GM06990 (cell line): ENCODE measurements at regions not wholly inside any gene's neighbourhood (a gene's known extent, or its start where the extent isn't known, plus 50 kb on each side); places are given as distances from the start of the nearest gene placed in this dataset.

Experiments
- DNase-seq: peaks from one replicate; pipeline ENCODE4 v3.0.0-alpha.2; 2011; ENCODE audit not compliant: insufficient read length; ENCODE audit errors: extremely low read depth
- H3K27me3 ChIP-seq: replicated peaks from 2 replicates; pipeline ENCODE4 v1.6.0; 2011; ENCODE audit warnings: low read length; ENCODE audit not compliant: control insufficient read depth, insufficient read depth
- H3K36me3 ChIP-seq: 2 replicates; pipeline ENCODE4 v1.5.1; 2011; ENCODE audit warnings: low read length; ENCODE audit not compliant: control insufficient read depth, insufficient read depth
- H3K4me3 ChIP-seq: replicated peaks from 2 replicates; pipeline ENCODE4 v1.5.1; 2011; ENCODE audit warnings: low read depth, mild to moderate bottlenecking, control low read depth, low read length
- CTCF ChIP-seq: IDR thresholded peaks from 2 replicates; pipeline ENCODE4 v1.5.1; 2011; ENCODE audit warnings: low read length, control low read depth, mild to moderate bottlenecking, inconsistent platforms; ENCODE audit not compliant: insufficient read depth, poor library complexity, severe bottlenecking

- H3K27me3 ChIP-seq: no peaks in the 10 kb centered on the region
- no peak for DNase-seq
- no peak for TF ChIP-seq CTCF
- no peaks in the 10 kb centered on the region for H3K36me3 ChIP-seq
- no peak overlapping the region for H3K4me3 ChIP-seq
Observed at GRCh38 chr6:14583826-14584225, 466.3 kb downstream of the CD83 start.

DNA sequence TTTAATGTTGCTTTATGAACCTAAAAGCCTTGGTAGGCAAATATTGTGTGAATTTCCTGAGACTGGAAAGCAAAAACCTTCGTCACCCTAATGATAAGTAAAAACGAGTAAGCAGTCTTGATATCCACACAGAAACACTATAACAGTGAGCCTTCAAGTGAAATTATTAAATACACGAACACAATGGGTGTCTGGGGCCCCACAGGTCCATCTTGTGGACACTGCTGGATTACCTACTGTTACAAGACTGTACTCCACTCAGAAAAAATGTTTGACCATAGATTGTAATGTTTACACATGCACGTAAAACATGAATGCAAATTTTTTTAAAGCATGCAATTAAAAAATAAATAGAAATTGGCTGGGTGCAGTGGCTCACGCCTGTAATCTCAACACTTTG lies 466.9 kb downstream of the CD83 start:
- Histone ChIP-seq H3K36me3 (no peaks in the 10 kb centered on the region), H3K27me3 (no peaks in the 10 kb centered on the region; the same call in 1 of the 2 replicates), H3K4me3 (no peak overlapping the region)
- DNase-seq: no peak
- no peak for TF ChIP-seq CTCF

GRCh38 chr6:14585689-14586088 lies 468.1 kb downstream of the CD83 start:
- no peaks in the 10 kb centered on the region for H3K36me3 ChIP-seq
- TF ChIP-seq CTCF: no peak
- no peak overlapping the region for H3K4me3 ChIP-seq
- no peaks in the 10 kb centered on the region; the same call in 1 of the 2 replicates for H3K27me3 ChIP-seq
- no peak for DNase-seq

GRCh38 chr6:14589175-14589574 lies 471.6 kb downstream of the CD83 start:
- TF ChIP-seq CTCF: no peak
- H3K4me3 ChIP-seq: no peak overlapping the region
- H3K36me3 ChIP-seq: no peaks in the 10 kb centered on the region
- no peaks in the 10 kb centered on the region; the same call in 1 of the 2 replicates for H3K27me3 ChIP-seq
- DNase-seq: no peak

- TF ChIP-seq CTCF: no peak
- Histone ChIP-seq H3K27me3 (no peaks in the 10 kb centered on the region; the same call in 1 of the 2 replicates), H3K4me3 (no peak overlapping the region), H3K36me3 (no peaks in the 10 kb centered on the region)
- no peak for DNase-seq
Observed at GRCh38 chr6:14590586-14590985, 473.0 kb downstream of the CD83 start.

DNA sequence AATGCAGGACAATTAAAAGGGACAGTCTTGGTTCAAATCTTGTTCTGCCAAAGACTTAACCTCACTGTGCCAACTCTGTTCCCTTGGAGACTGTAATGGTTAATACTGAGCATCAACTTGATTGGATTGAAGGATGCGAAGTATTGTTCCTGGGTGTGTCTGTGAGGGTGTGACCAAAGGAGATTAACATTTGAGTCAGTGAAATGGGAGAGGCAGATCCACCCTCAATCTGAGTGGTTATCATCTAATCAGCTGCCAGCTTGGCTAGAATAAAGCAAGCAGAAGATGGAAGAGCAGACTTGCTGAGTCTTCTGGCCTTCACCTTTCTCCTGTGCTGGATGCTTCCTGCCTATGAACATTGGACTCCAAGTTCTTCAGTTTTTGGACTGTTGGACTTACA lies 474.4 kb downstream of the CD83 start:
- DNase-seq: no peak
- Histone ChIP-seq H3K4me3 (no peak overlapping the region), H3K27me3 (no peaks in the 10 kb centered on the region; the same call in 1 of the 2 replicates), H3K36me3 (no peaks in the 10 kb centered on the region)
- TF ChIP-seq CTCF: no peak
